GM12872 (cell line): ENCODE measurements at regions not wholly inside any gene's neighbourhood (a gene's known extent, or its start where the extent isn't known, plus 50 kb on each side); places are given as distances from the start of the nearest gene placed in this dataset.

Source experiments
- CTCF ChIP-seq: IDR thresholded peaks from 3 replicates; pipeline ENCODE4 v1.5.1; 2011; ENCODE audit warnings: low read depth, mild to moderate bottlenecking, low read length, moderate library complexity; ENCODE audit not compliant: insufficient read depth

DNA sequence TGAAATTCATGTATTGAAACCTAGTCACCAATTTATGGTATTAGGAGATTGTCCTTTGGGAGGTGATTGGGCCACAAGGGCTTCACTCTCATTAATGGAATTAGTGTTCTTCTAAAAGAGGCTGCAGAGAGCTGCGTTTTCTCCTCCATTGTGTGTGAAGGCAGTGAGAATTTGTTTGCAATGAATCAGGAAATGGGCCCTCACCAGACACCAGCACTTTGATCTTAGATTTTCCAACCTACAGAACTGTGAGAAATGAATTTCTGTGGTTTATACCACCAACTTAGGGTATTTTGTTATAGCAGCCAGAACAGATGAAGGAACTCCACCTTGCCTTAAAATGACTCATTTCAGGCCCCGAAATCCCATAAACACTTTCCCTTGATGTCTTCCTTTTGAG, 544.2 kb downstream of the RWDD3 start:
- no peak for TF ChIP-seq CTCF

- TF ChIP-seq CTCF, result no peak
Observed at GRCh38 chr1:95780836-95781235, 546.8 kb downstream of the RWDD3 start.

GRCh38 chr1:95790136-95790535, 556.1 kb downstream of the RWDD3 start:
- no peak for TF ChIP-seq CTCF

DNA sequence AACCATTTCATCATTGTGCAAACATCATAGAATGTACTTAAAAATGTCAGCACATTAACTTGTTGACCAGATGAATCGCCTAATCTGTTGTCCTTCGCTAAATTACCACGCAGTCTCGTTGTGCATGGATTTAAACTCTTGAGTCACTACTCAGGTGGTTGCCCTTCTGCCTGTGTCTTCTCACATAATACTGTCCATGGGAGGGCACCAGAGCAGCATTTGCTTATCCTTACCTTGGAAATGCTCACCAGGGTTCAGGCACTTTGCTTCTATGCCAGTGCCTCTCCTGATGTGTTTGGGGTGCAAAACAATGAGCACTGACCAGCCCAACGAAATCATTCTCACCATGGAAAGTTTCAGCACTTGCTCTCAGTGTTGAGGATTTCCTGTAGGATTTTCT, 559.9 kb downstream of the RWDD3 start:
- no peak for TF ChIP-seq CTCF

DNA sequence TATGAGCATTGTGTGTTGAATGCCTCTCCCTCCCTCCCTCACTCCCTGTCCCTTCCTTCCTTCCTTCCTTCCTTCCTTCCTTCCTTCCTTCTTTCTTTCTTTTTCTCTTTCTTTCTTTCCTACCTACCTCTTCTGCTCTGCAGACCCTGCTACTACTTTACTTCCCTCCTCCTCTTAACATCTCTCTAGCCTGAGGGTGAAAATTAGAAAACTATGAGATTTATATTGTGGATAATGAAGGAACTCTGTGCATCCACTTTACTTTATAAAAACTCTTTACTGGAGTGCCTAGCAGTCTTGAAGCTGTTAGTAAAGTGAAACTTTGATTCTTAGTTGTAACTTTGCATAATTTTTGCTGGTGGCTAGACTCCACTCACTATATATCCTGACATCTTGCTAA, 572.2 kb downstream of the RWDD3 start:
- no peak for TF ChIP-seq CTCF

- TF ChIP-seq CTCF, result no peak
Observed at GRCh38 chr1:95809391-95809790, 575.4 kb downstream of the RWDD3 start.

- no peak for TF ChIP-seq CTCF
Observed at GRCh38 chr1:95815511-95815910, 581.5 kb downstream of the RWDD3 start.

DNA sequence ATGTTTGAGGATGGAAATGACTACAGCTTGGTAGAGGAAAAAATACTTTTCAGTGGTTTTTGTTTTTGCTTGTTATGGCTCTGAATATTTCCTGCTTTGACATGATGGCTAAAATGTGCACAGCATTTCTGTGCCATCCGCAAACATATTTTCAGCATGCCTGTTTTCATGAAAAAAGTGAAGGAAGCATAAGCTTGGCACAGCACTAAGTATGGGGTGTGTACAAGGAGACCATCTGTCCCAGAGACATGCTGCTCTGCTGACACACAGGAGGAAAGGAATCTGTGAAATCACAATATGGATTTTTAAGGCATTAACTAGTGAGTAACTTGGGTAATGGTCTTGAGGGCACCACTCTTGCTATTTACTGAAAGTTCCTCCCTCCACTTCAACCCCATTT, 595.5 kb downstream of the RWDD3 start:
- TF ChIP-seq CTCF, result no peak
